H1 (cell line): ENCODE measurements at regions not wholly inside any gene's neighbourhood (a gene's known extent, or its start where the extent isn't known, plus 50 kb on each side); places are given as distances from the start of the nearest gene placed in this dataset.

Experiments
- CTCF ChIA-PET: fragments of 300-600 bp; sonication (Branson Sonifier 250); formaldehyde crosslinking; loops from one replicate; lab custom pipeline; 2021; ENCODE audit not compliant: partially characterized antibody; lab: Charles Lee
- POLR2A ChIA-PET: fragments of 300-600 bp; sonication (Branson Sonifier 250); formaldehyde crosslinking; loops from one replicate; lab custom pipeline; 2021; ENCODE audit warnings: inconsistent platforms; ENCODE audit not compliant: partially characterized antibody; lab: Charles Lee
- DNase-seq, 2 experiments: peaks; one replicate each; pipeline versions ENCODE4 v3.0.0 to v3.0.0-alpha.2; 2010 to 2022; ENCODE audit warnings: low spot score in 2 of 2, low read depth in 1 of 2, mixed read lengths in 1 of 2
- FAIRE-seq: peaks from 2 replicates; lab custom pipeline; 2011; peaks lifted over from hg19 to GRCh38; lab: Jason Lieb, UNC
- H2AFZ ChIP-seq: 2 replicates; pipeline ENCODE4 v1.8.1; 2012; ENCODE audit warnings: low read length, inconsistent platforms
- H2AK5ac ChIP-seq: 2 replicates; pipeline ENCODE4 v1.6.1; 2013; ENCODE audit warnings: low read depth, low read length
- H2BK120ac ChIP-seq: replicated peaks from 2 replicates; pipeline ENCODE3; 2013; ENCODE audit warnings: low read depth, low read length, inconsistent platforms
- H2BK12ac ChIP-seq: 2 replicates; pipeline ENCODE4 v1.6.1; 2013; ENCODE audit warnings: low read depth, low read length
- H2BK15ac ChIP-seq: 2 replicates; pipeline ENCODE4 v1.6.1; 2013; ENCODE audit warnings: low read length
- H2BK20ac ChIP-seq: 2 replicates; pipeline ENCODE4 v1.6.1; 2013; ENCODE audit warnings: low read length
- H2BK5ac ChIP-seq: 2 replicates; pipeline ENCODE4 v1.6.1; 2013; ENCODE audit warnings: low read depth, low read length
- H3K14ac ChIP-seq: 2 replicates; pipeline ENCODE4 v1.6.1; 2013; ENCODE audit warnings: inconsistent platforms; ENCODE audit not compliant: insufficient read length
- H3K18ac ChIP-seq: 2 replicates; pipeline ENCODE4 v1.6.1; 2013; ENCODE audit warnings: low read length; ENCODE audit errors: extremely low read depth
- H3K23ac ChIP-seq: 2 replicates; pipeline ENCODE4 v1.6.1; 2013; ENCODE audit warnings: inconsistent platforms; ENCODE audit not compliant: insufficient read length
- H3K23me2 ChIP-seq: 2 replicates; pipeline ENCODE4 v1.6.1; 2013; ENCODE audit warnings: low read depth, low read length
- H3K27ac ChIP-seq: 2 replicates; pipeline ENCODE4 v1.6.1; 2011; ENCODE audit warnings: low read depth, low read length, inconsistent platforms
- H3K27me3 ChIP-seq, 4 experiments: replicated peaks in 1 of 4; 1 replicate in 1 of 4; 2 replicates in 3 of 4; pipeline versions ENCODE4 v1.6.1 to v1.8.1; 2011 to 2013; ENCODE audit warnings: low read length in 3 of 4, mild to moderate bottlenecking in 3 of 4, inconsistent platforms in 2 of 4, mixed read lengths in 2 of 4, moderate library complexity in 1 of 4; ENCODE audit not compliant: control insufficient read depth in 3 of 4, insufficient read depth in 3 of 4; ENCODE audit errors: extremely low read depth in 1 of 4
- H3K36me3 ChIP-seq, 4 experiments: 2 replicates each; pipeline versions ENCODE4 v1.6.1 to v1.8.1; 2011 to 2013; ENCODE audit warnings: mild to moderate bottlenecking in 4 of 4, low read length in 3 of 4, moderate library complexity in 2 of 4, control low read depth in 1 of 4, inconsistent platforms in 1 of 4; ENCODE audit not compliant: insufficient read depth in 4 of 4, control insufficient read depth in 2 of 4
- H3K4ac ChIP-seq: replicated peaks from 2 replicates; pipeline ENCODE3; 2013; ENCODE audit warnings: low read length, low read depth, mixed read lengths, inconsistent platforms; ENCODE audit not compliant: insufficient read length
- H3K4me1 ChIP-seq, 4 experiments: replicated peaks in 1 of 4; 1 replicate in 1 of 4; 2 replicates in 3 of 4; pipeline versions ENCODE4 v1.6.1 to v1.8.1; 2011 to 2013; ENCODE audit warnings: low read length in 3 of 4, inconsistent platforms in 2 of 4, mixed read lengths in 1 of 4; ENCODE audit not compliant: insufficient read depth in 4 of 4, control insufficient read depth in 3 of 4
- H3K4me2 ChIP-seq, 2 experiments: 2 replicates each; pipeline versions ENCODE4 v1.6.1 to v1.8.1; 2011 to 2013; ENCODE audit warnings: low read depth in 2 of 2, low read length in 2 of 2, control low read depth in 1 of 2, inconsistent platforms in 1 of 2, mild to moderate bottlenecking in 1 of 2; ENCODE audit not compliant: insufficient read depth in 1 of 2
- H3K4me3 ChIP-seq, 4 experiments: fragments of 200-600, 300-600 bp in 1 of 4; sonication (generic), shearing (Covaris generic), sonication (Bioruptor Twin) in 1 of 4; 2 replicates each; pipeline versions ENCODE4 v1.5.1 to v1.8.1; 2011 to 2016; ENCODE audit warnings: low read length in 4 of 4, low read depth in 3 of 4, control low read depth in 2 of 4, inconsistent platforms in 2 of 4, mild to moderate bottlenecking in 2 of 4, mixed read lengths in 1 of 4, moderate library complexity in 1 of 4; ENCODE audit not compliant: insufficient read depth in 2 of 4; ENCODE audit errors: extremely low read depth in 1 of 4
- H3K56ac ChIP-seq: replicated peaks from 2 replicates; pipeline ENCODE3; 2013; ENCODE audit warnings: low read depth, mild to moderate bottlenecking, mixed read lengths, low read length, inconsistent platforms; ENCODE audit not compliant: insufficient read length
- H3K79me1 ChIP-seq: 2 replicates; pipeline ENCODE4 v1.6.1; 2013; ENCODE audit warnings: low read depth, low read length, control low read depth
- H3K79me2 ChIP-seq, 2 experiments: 2 replicates each; pipeline versions ENCODE4 v1.6.1 to v1.8.1; 2012 to 2013; ENCODE audit warnings: low read length in 2 of 2, mild to moderate bottlenecking in 2 of 2, inconsistent platforms in 1 of 2; ENCODE audit not compliant: insufficient read depth in 2 of 2, control insufficient read depth in 1 of 2
- H3K9ac ChIP-seq, 4 experiments: replicated peaks in 1 of 4; 1 replicate in 1 of 4; 2 replicates in 3 of 4; pipeline versions ENCODE4 v1.6.1 to v1.8.1; 2011 to 2013; ENCODE audit warnings: low read depth in 3 of 4, low read length in 3 of 4, control low read depth in 2 of 4, mild to moderate bottlenecking in 2 of 4, moderate library complexity in 2 of 4, inconsistent platforms in 1 of 4; ENCODE audit errors: extremely low read depth in 1 of 4
- H3K9me3 ChIP-seq, 2 experiments: 2 replicates each; pipeline versions ENCODE4 v1.6.1 to v1.8.1; 2012 to 2013; ENCODE audit warnings: mild to moderate bottlenecking in 2 of 2, moderate library complexity in 2 of 2, control low read depth in 1 of 2, inconsistent platforms in 1 of 2, low read depth in 1 of 2, low read length in 1 of 2, mixed read lengths in 1 of 2; ENCODE audit not compliant: insufficient read depth in 2 of 2
- H4K20me1 ChIP-seq, 2 experiments: replicated peaks in 1 of 2; 2 replicates each; pipeline versions ENCODE3 to v1.8.1; 2011 to 2013; ENCODE audit warnings: inconsistent platforms in 2 of 2, low read length in 2 of 2, mild to moderate bottlenecking in 1 of 2; ENCODE audit not compliant: insufficient read depth in 2 of 2, control insufficient read depth in 1 of 2
- H4K5ac ChIP-seq: 2 replicates; pipeline ENCODE4 v1.6.1; 2013; ENCODE audit warnings: low read length, low read depth, mixed read lengths, inconsistent platforms; ENCODE audit not compliant: insufficient read length
- H4K8ac ChIP-seq: 2 replicates; pipeline ENCODE4 v1.8.0; 2013; ENCODE audit warnings: mild to moderate bottlenecking, moderate library complexity, low read length, inconsistent platforms; ENCODE audit not compliant: insufficient read depth; ENCODE audit errors: extremely low read depth
- H4K91ac ChIP-seq: replicated peaks from 2 replicates; pipeline ENCODE3; 2013; ENCODE audit warnings: low read length, mixed read lengths, inconsistent platforms; ENCODE audit not compliant: insufficient read length
- EGR1 ChIP-seq: IDR thresholded peaks from 2 replicates; pipeline ENCODE4 v1.6.1; 2011; ENCODE audit warnings: low read depth, low read length, borderline replicate concordance
- FOSL1 ChIP-seq: IDR thresholded peaks from 2 replicates; pipeline ENCODE4 v1.6.1; 2011; ENCODE audit warnings: mild to moderate bottlenecking, low read depth, low read length, moderate library complexity; ENCODE audit not compliant: insufficient read depth
- HDAC2 ChIP-seq, 2 experiments: fragments of 300-600 bp in 1 of 2; sonication (generic) in 1 of 2; IDR thresholded peaks; 2 replicates each; pipeline ENCODE4 v1.6.1; 2011 to 2012; ENCODE audit warnings: low read depth in 2 of 2, low read length in 2 of 2, mild to moderate bottlenecking in 2 of 2, moderate library complexity in 2 of 2, borderline replicate concordance in 1 of 2, inconsistent platforms in 1 of 2
- KDM1A ChIP-seq: fragments of 200-600, 300-600 bp; sonication (generic); IDR thresholded peaks from 2 replicates; pipeline ENCODE4 v1.7.1; 2016; ENCODE audit warnings: mild to moderate bottlenecking, low read length, borderline replicate concordance
- MAX ChIP-seq: IDR thresholded peaks from 2 replicates; pipeline ENCODE4 v1.6.1; 2012; ENCODE audit warnings: inconsistent platforms
- POLR2AphosphoS5 ChIP-seq: IDR thresholded peaks from 2 replicates; pipeline ENCODE4 v1.6.1; 2011; ENCODE audit warnings: low read depth, low read length
- RAD21 ChIP-seq, 2 experiments: IDR thresholded peaks in 1 of 2; conservative IDR thresholded peaks in 1 of 2; 2 replicates each; pipeline ENCODE4 v1.6.1; 2011; ENCODE audit warnings: low read depth in 2 of 2, low read length in 2 of 2, improper control_type of control experiment in 1 of 2, inconsistent platforms in 1 of 2, mild to moderate bottlenecking in 1 of 2, moderate library complexity in 1 of 2
- SIX5 ChIP-seq: IDR thresholded peaks from 2 replicates; pipeline ENCODE4 v1.6.1; 2011; ENCODE audit warnings: mild to moderate bottlenecking, low read depth, low read length
- SP2 ChIP-seq: IDR thresholded peaks from 2 replicates; pipeline ENCODE4 v1.6.1; 2012; ENCODE audit warnings: mild to moderate bottlenecking, low read length, inconsistent platforms
- TCF12 ChIP-seq: IDR thresholded peaks from 2 replicates; pipeline ENCODE4 v1.6.1; 2011; ENCODE audit warnings: low read depth, mild to moderate bottlenecking, low read length
- YY1 ChIP-seq: IDR thresholded peaks from 2 replicates; pipeline ENCODE4 v1.6.1; 2011; ENCODE audit warnings: low read depth, mild to moderate bottlenecking, low read length
- WGBS, 2 experiments: shearing (Covaris generic) in 1 of 2; methylation state at CpG; one replicate each; pipeline versions ENCODE4 v1.1.6 to v1.1.7; 2013 to 2015; ENCODE audit warnings: low lambda C conversion rate in 2 of 2, mixed read lengths in 2 of 2, inconsistent platforms in 1 of 2, low coverage in 1 of 2, missing lambda C conversion rate in 1 of 2; ENCODE audit not compliant: insufficient replicate concordance in 2 of 2, insufficient coverage in 1 of 2, insufficient read length in 1 of 2; ENCODE audit errors: extremely low coverage in 1 of 2, missing lambda C conversion rate in 1 of 2; 5-methylcytosine and 5-hydroxymethylcytosine counted together
- TF ChIP-seq, protein P1 (sequence below): IDR thresholded peaks from 2 replicates; pipeline ENCODE4 v1.6.1; 2011; ENCODE audit warnings: low read depth, mild to moderate bottlenecking, low read length; ENCODE audit not compliant: insufficient read depth

- 95% methylated on average over 3 of the region's 3 CpGs; no CpG with 5 or more reads in 1 of the 2 experiments for WGBS, 2 experiments
- H2BK15ac ChIP-seq: no peak overlapping the region
- TF ChIP-seq SP2 (no peak), HDAC2 (IDR thresholded peaks at IDR 0.05; ENCODE audit: borderline replicate concordance in 1 of 2, low read depth in 2 of 2, low read length in 2 of 2) (no peak), RAD21 (IDR thresholded peaks at IDR 0.05 in 1 of 2, conservative IDR thresholded peaks at IDR 0.05 in 1 of 2; ENCODE audit: low read depth in 2 of 2, low read length in 2 of 2) (no peak), POLR2AphosphoS5 (no peak), MAX (no peak), SIX5 (no peak), TCF12 (no peak), YY1 (no peak), EGR1 (no peak), KDM1A (no peak), FOSL1 (no peak)
- TF ChIP-seq, protein P1, sequence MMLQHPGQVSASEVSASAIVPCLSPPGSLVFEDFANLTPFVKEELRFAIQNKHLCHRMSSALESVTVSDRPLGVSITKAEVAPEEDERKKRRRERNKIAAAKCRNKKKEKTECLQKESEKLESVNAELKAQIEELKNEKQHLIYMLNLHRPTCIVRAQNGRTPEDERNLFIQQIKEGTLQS: no peak
Observed at GRCh38 chr2:67686254-67686653, 289.1 kb downstream of the ETAA1 start.

More at GRCh38 chr2:67686254-67686653, 289.1 kb downstream of the ETAA1 start:
- no peak overlapping the region for H3K27ac ChIP-seq
- no peaks in the 10 kb centered on the region for H3K36me3 ChIP-seq
- H2BK12ac ChIP-seq: no peak overlapping the region
- FAIRE-seq (no peak), DNase-seq (no peak)
- H3K79me2 ChIP-seq: no peaks in the 10 kb centered on the region
- no peak overlapping the region for H2AK5ac ChIP-seq
- no peak overlapping the region for H3K18ac ChIP-seq
- H4K20me1 ChIP-seq: no peaks in the 10 kb centered on the region
- CTCF ChIA-PET: interaction anchor here (0.8 kb wide), 1 partner anchor 36 kb away, joined by 3 read pairs; no protein-coding TSS in a partner anchor
- no peak overlapping the region for H3K4me3 ChIP-seq
- H3K23ac ChIP-seq: no peak overlapping the region
- no peak overlapping the region for H3K56ac ChIP-seq
- no peaks in the 10 kb centered on the region for H3K4me1 ChIP-seq
- H2AFZ ChIP-seq: no peak overlapping the region
- H3K79me1 ChIP-seq: no peaks in the 10 kb centered on the region
- no peak overlapping the region for H3K14ac ChIP-seq
- H2BK120ac ChIP-seq: no peak overlapping the region
- POLR2A ChIA-PET: no interaction called here
- no peaks in the 10 kb centered on the region for H3K27me3 ChIP-seq
- H4K8ac ChIP-seq: no peak overlapping the region
- H3K4ac ChIP-seq: no peak overlapping the region
- no peak overlapping the region for H3K9ac ChIP-seq
- no peak overlapping the region for H4K5ac ChIP-seq
- H2BK5ac ChIP-seq: no peak overlapping the region
- no peaks in the 10 kb centered on the region for H3K23me2 ChIP-seq
- no peak overlapping the region for H4K91ac ChIP-seq
- H3K9me3 ChIP-seq: no peaks in the 10 kb centered on the region
- no peak overlapping the region for H3K4me2 ChIP-seq
- H2BK20ac ChIP-seq: no peak overlapping the region
